ENCODE measurements at regions not wholly inside any gene's neighbourhood (a gene's known extent, or its start where the extent isn't known, plus 50 kb on each side); places are given as distances from the start of the nearest gene placed in this dataset.
A peak's percentile ranks its signal among the peaks of the same experiment; 100 is the strongest.

GRCh38 chr1:198809247-198809646 is 170.4 kb downstream of the PTPRC start:
- no peak overlapping the region for H3K4me3 ChIP-seq (ENCODE audit: low read depth, low read length)

GRCh38 chr1:198811449-198811848 is 172.6 kb downstream of the PTPRC start:
- in situ Hi-C loops (cut with HindIII; ENCODE audit: low sequenced_read_pairs) = no loop called here
- no peak overlapping the region for H3K4me3 ChIP-seq (ENCODE audit: low read depth, low read length)
- no peak for TF ChIP-seq CTCF (IDR thresholded peaks at IDR 0.05; ENCODE audit: low read depth, low read length)
- no peak for DNase-seq (ENCODE audit: low read depth, low spot score)

More at GRCh38 chr1:198809247-198809646, 170.4 kb downstream of the PTPRC start:
- in situ Hi-C loops (cut with HindIII; ENCODE audit: low sequenced_read_pairs) = no loop called here
- TF ChIP-seq CTCF (IDR thresholded peaks at IDR 0.05; ENCODE audit: low read depth, low read length) = no peak
- DNase-seq (ENCODE audit: low read depth, low spot score) = peak; percentile 32

- H3K4me3 ChIP-seq (ENCODE audit: low read depth, low read length) = no peak overlapping the region
- no peak for DNase-seq (ENCODE audit: low read depth, low spot score)
- no peak for TF ChIP-seq CTCF (IDR thresholded peaks at IDR 0.05; ENCODE audit: low read depth, low read length)
- in situ Hi-C loops (cut with HindIII; ENCODE audit: low sequenced_read_pairs) = no loop called here
Observed at GRCh38 chr1:198823626-198824025, 184.8 kb downstream of the PTPRC start.

- TF ChIP-seq CTCF (IDR thresholded peaks at IDR 0.05; ENCODE audit: low read depth, low read length) = no peak
- H3K4me3 ChIP-seq (ENCODE audit: low read depth, low read length) = no peak overlapping the region
- in situ Hi-C loops (cut with HindIII; ENCODE audit: low sequenced_read_pairs) = no loop called here
- DNase-seq (ENCODE audit: low read depth, low spot score) = no peak
Observed at GRCh38 chr1:198825254-198825653, 186.4 kb downstream of the PTPRC start.

GRCh38 chr1:198829356-198829755 is 190.5 kb downstream of the PTPRC start:
- no peak overlapping the region for H3K4me3 ChIP-seq (ENCODE audit: low read depth, low read length)
- no peak for TF ChIP-seq CTCF (IDR thresholded peaks at IDR 0.05; ENCODE audit: low read depth, low read length)
- DNase-seq (ENCODE audit: low read depth, low spot score) = no peak
- in situ Hi-C loops (cut with HindIII; ENCODE audit: low sequenced_read_pairs) = no loop called here

GRCh38 chr1:198829944-198830343 is 191.1 kb downstream of the PTPRC start:
- in situ Hi-C loops (cut with HindIII; ENCODE audit: low sequenced_read_pairs) = no loop called here
- peak; percentile 51 for DNase-seq (ENCODE audit: low read depth, low spot score)
- H3K4me3 ChIP-seq (ENCODE audit: low read depth, low read length) = no peak overlapping the region
- peak; percentile 51 for TF ChIP-seq CTCF (IDR thresholded peaks at IDR 0.05; ENCODE audit: low read depth, low read length)

GRCh38 chr1:198830412-198830811 is 191.6 kb downstream of the PTPRC start:
- peak; percentile 17 for DNase-seq (ENCODE audit: low read depth, low spot score)
- no peak for TF ChIP-seq CTCF (IDR thresholded peaks at IDR 0.05; ENCODE audit: low read depth, low read length)
- in situ Hi-C loops (cut with HindIII; ENCODE audit: low sequenced_read_pairs) = no loop called here
- H3K4me3 ChIP-seq (ENCODE audit: low read depth, low read length) = no peak overlapping the region
